G401 (cell line): ENCODE measurements at regions not wholly inside any gene's neighbourhood (a gene's known extent, or its start where the extent isn't known, plus 50 kb on each side); places are given as distances from the start of the nearest gene placed in this dataset.
"Not testable (repeated sequence)": the region's sequence is repeated elsewhere in the genome, so short reads cannot be mapped to it uniquely, and the experiment has no call there.

Source experiments
- DNase-seq: peaks from one replicate; pipeline ENCODE4 v3.0.0-alpha.2; 2015; ENCODE audit warnings: low spot score
- in situ Hi-C: cut with HindIII; loops from 2 replicates; pipeline ENCODE4 v1.10.0; 2016; ENCODE audit warnings: low sequenced_read_pairs, mixed read lengths

- in situ Hi-C loops, result no loop called here
- DNase-seq, result no peak
These were observed 636.8 kb upstream of the ANKRD30A start for GRCh38 chr10:36488579-36488978.

GRCh38 chr10:36479073-36479472 lies 646.3 kb upstream of the ANKRD30A start:
- DNase-seq, result no peak
- in situ Hi-C loops, result no loop called here

GRCh38 chr10:36476399-36476798 lies 649.0 kb upstream of the ANKRD30A start:
- DNase-seq, result no peak
- in situ Hi-C loops, result no loop called here

GRCh38 chr10:36475746-36476145 lies 649.7 kb upstream of the ANKRD30A start:
- DNase-seq, result no peak
- in situ Hi-C loops, result no loop called here

GRCh38 chr10:36474456-36474855 lies 650.9 kb upstream of the ANKRD30A start:
- no peak for DNase-seq
- in situ Hi-C loops, result no loop called here

- in situ Hi-C loops, result no loop called here
- DNase-seq, result no peak
These were observed 652.3 kb upstream of the ANKRD30A start for GRCh38 chr10:36473122-36473521.

- in situ Hi-C loops, result no loop called here
- no peak for DNase-seq
These were observed 655.8 kb upstream of the ANKRD30A start for GRCh38 chr10:36469585-36469984.

- DNase-seq, result no peak
- in situ Hi-C loops, result no loop called here
These were observed 656.8 kb upstream of the ANKRD30A start for GRCh38 chr10:36468620-36469019.

GRCh38 chr10:36465604-36466379 lies 659.6 kb upstream of the ANKRD30A start:
- in situ Hi-C loops, result no loop called here
- no peak for DNase-seq

GRCh38 chr10:36464291-36464690 lies 661.1 kb upstream of the ANKRD30A start:
- no peak for DNase-seq
- in situ Hi-C loops, result no loop called here

- DNase-seq, result no peak
These were observed 662.0 kb upstream of the ANKRD30A start for GRCh38 chr10:36463390-36463789.

GRCh38 chr10:36462194-36462593 lies 663.2 kb upstream of the ANKRD30A start:
- in situ Hi-C loops, result no loop called here
- no peak for DNase-seq

More at GRCh38 chr10:36463390-36463789, 662.0 kb upstream of the ANKRD30A start:
- in situ Hi-C loops, result no loop called here

- DNase-seq, in situ Hi-C loops: not testable (repeated sequence)
These were observed 667.0 kb upstream of the ANKRD30A start for GRCh38 chr10:36458437-36458836.

- no peak for DNase-seq
- in situ Hi-C loops, result no loop called here
These were observed 667.6 kb upstream of the ANKRD30A start for GRCh38 chr10:36457751-36458150.

GRCh38 chr10:36455526-36456133 lies 669.8 kb upstream of the ANKRD30A start:
- in situ Hi-C loops, result no loop called here
- no peak for DNase-seq

- DNase-seq, result no peak
- in situ Hi-C loops, result no loop called here
These were observed 672.5 kb upstream of the ANKRD30A start for GRCh38 chr10:36452851-36453250.

GRCh38 chr10:36451391-36451970 lies 673.9 kb upstream of the ANKRD30A start:
- in situ Hi-C loops, result no loop called here
- no peak for DNase-seq

GRCh38 chr10:36450380-36450779 lies 675.0 kb upstream of the ANKRD30A start:
- no peak for DNase-seq
- in situ Hi-C loops, result no loop called here

- in situ Hi-C loops, result no loop called here
- no peak for DNase-seq
These were observed 676.4 kb upstream of the ANKRD30A start for GRCh38 chr10:36448760-36449691.

- in situ Hi-C loops, result no loop called here
- DNase-seq, result no peak
These were observed 678.5 kb upstream of the ANKRD30A start for GRCh38 chr10:36446881-36447280.
